Erythroblast (primary cell): ENCODE measurements at regions not wholly inside any gene's neighbourhood (a gene's known extent, or its start where the extent isn't known, plus 50 kb on each side); places are given as distances from the start of the nearest gene placed in this dataset.

Source experiments
- GATA1 ChIP-seq: IDR thresholded peaks from 2 replicates; pipeline ENCODE4 v1.6.1; 2011; ENCODE audit warnings: low read depth, mild to moderate bottlenecking, control low read depth, low read length, moderate library complexity
- POLR2A ChIP-seq: IDR thresholded peaks from 2 replicates; pipeline ENCODE4 v1.6.1; 2011; ENCODE audit warnings: mild to moderate bottlenecking, low read length

DNA sequence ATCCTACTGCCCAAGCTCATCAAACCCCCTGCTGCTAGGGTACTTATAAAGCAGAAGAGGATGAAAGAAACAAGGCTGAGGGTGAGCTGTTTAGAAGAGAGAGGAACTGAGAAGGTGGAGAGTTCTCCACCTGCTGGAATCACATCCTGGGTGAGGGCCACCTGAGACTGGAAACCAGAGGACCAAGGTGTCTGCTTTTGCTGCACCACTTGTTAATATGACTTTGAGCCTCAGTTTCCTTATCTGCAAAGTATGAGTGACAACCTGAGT is 203.2 kb upstream of the SSTR1 start:
- TF ChIP-seq POLR2A = no peak
- TF ChIP-seq GATA1 = no peak
